ENCODE measurements at regions not wholly inside any gene's neighbourhood (a gene's known extent, or its start where the extent isn't known, plus 50 kb on each side); places are given as distances from the start of the nearest gene placed in this dataset.

DNA sequence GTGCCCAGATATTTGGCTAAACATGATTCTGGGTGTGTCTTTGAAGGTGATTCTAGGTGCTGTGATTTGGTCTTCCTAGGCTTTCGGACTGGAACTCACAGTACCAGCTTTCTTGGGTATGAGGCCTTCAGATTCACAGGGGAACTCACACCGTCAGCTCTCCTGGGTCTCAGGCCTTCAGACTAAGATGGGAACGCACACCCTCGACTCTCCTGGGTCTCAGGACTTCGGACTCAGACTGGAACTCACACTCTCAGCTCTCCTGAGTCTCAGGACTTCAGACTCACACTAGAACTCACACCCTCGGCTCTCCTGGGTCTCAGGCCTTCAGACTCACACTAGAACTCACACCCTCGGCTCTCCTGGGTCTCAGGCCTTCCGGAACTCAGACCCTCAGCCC lies 137.7 kb downstream of the CRLF2 start:
- Histone ChIP-seq H3K36me3 (no peaks in the 10 kb centered on the region), H3K4me1 (no peaks in the 10 kb centered on the region), H3K27ac (no peak overlapping the region), H3K4me3 (no peak overlapping the region), H3K27me3 (replicated peaks in 1 of 7) (no peaks in the 10 kb centered on the region), H3K9me3 (peaks cover 0 to 59% (median 10%) of the 10 kb centered on the region in 8 donors)
- no peak for DNase-seq
- TF ChIP-seq POLR2AphosphoS5 (IDR thresholded peaks at IDR 0.05): no peak
- no peak for TF ChIP-seq CTCF (IDR thresholded peaks at IDR 0.05 in 8 of 11, conservative IDR thresholded peaks at IDR 0.05 in 3 of 11)
- no peak for TF ChIP-seq POLR2A (IDR thresholded peaks at IDR 0.05)
- 47 to 88% (median 62%) methylated on average over 8 of the region's 8 CpGs for WGBS, 5 donors
- intact Hi-C loops (cut with DNase I; ENCODE audit: low total_unique reads): no loop called here

- H3K27ac ChIP-seq: no peak overlapping the region
- no peaks in the 10 kb centered on the region for H3K36me3 ChIP-seq
- TF ChIP-seq POLR2AphosphoS5 (IDR thresholded peaks at IDR 0.05) (no peak), CTCF (IDR thresholded peaks at IDR 0.05 in 8 of 11, conservative IDR thresholded peaks at IDR 0.05 in 3 of 11) (no peak), POLR2A (IDR thresholded peaks at IDR 0.05) (no peak)
- 83 to 92% (median 88%) methylated on average over 3 of the region's 3 CpGs for WGBS, 5 donors
- H3K4me3 ChIP-seq: no peak overlapping the region
- no peak for DNase-seq
- H3K9me3 ChIP-seq: peaks cover 0 to 61% (median 10%) of the 10 kb centered on the region in 8 donors
- intact Hi-C loops (cut with DNase I; ENCODE audit: low total_unique reads): no loop called here
- H3K4me1 ChIP-seq: no peaks in the 10 kb centered on the region
- H3K27me3 ChIP-seq (replicated peaks in 1 of 7): no peaks in the 10 kb centered on the region
These were observed 138.3 kb downstream of the CRLF2 start for GRCh38 chrX:1074172-1074571.

DNA sequence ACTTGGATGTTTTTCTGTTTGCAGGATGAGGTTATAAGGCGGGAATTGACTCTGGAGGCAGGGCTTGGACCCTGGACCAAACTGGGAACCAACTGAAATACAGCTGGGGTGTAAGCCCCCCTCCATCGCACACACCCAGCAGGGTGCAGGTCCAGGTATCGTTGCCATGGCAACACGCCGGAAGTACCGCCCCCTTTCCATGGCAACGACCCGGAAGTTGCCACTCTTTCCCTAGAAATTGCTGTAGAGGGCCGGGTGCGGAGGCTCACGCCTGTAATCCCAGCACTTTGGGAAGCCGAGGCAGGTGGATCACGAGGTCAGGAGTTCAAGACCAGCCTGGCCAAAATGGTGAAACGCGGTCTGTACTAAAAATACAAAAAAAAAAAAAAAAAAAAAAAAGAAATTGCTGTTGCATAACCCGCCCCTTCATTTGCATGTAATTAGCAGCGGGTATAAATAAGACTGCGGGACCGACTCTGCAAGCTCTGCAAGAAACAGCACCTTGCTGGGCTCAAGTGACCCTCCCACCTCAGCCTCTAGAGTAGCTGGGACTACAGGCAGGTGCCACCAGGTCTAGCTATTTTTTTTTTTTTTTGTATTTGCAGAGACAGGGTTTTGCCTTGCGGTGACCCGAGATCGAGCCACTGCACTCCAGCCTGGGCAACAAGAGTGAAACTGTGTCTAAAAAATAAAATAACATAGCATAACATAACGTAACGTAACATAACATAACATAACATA lies 139.6 kb downstream of the CRLF2 start:
- Histone ChIP-seq H3K4me3 (no peak overlapping the region), H3K36me3 (no peaks in the 10 kb centered on the region), H3K27ac (no peak overlapping the region), H3K9me3 (peaks cover 0 to 70% (median 10%) of the 10 kb centered on the region in 8 donors), H3K4me1 (no peaks in the 10 kb centered on the region), H3K27me3 (replicated peaks in 1 of 7) (no peaks in the 10 kb centered on the region)
- peak; percentile 62 for DNase-seq
- TF ChIP-seq POLR2A (IDR thresholded peaks at IDR 0.05) (no peak), POLR2AphosphoS5 (IDR thresholded peaks at IDR 0.05) (no peak), CTCF (IDR thresholded peaks at IDR 0.05 in 8 of 11, conservative IDR thresholded peaks at IDR 0.05 in 3 of 11) (no peak)
- 72 to 91% (median 87%) methylated on average over 24 of the region's 24 CpGs for WGBS, 5 donors
- intact Hi-C loops (cut with DNase I; ENCODE audit: low total_unique reads): no loop called here

- Histone ChIP-seq H3K9me3 (peaks cover 0 to 70% (median 10%) of the 10 kb centered on the region in 8 donors), H3K36me3 (no peaks in the 10 kb centered on the region), H3K27me3 (replicated peaks in 1 of 7) (no peaks in the 10 kb centered on the region), H3K27ac (no peak overlapping the region), H3K4me1 (no peaks in the 10 kb centered on the region), H3K4me3 (no peak overlapping the region)
- intact Hi-C loops (cut with DNase I; ENCODE audit: low total_unique reads): no loop called here
- WGBS, 5 donors: 80 to 93% (median 92%) methylated on average over 9 of the region's 9 CpGs
- no peak for DNase-seq
- TF ChIP-seq CTCF (IDR thresholded peaks at IDR 0.05 in 8 of 11, conservative IDR thresholded peaks at IDR 0.05 in 3 of 11): no peak
- TF ChIP-seq POLR2A (IDR thresholded peaks at IDR 0.05): no peak
- no peak for TF ChIP-seq POLR2AphosphoS5 (IDR thresholded peaks at IDR 0.05)
These were observed 141.1 kb downstream of the CRLF2 start for GRCh38 chrX:1071351-1071750.
